ENCODE measurements at regions not wholly inside any gene's neighbourhood (a gene's known extent, or its start where the extent isn't known, plus 50 kb on each side); places are given as distances from the start of the nearest gene placed in this dataset.

GRCh38 chr11:107182978-107183377 is 164.7 kb upstream of the GUCY1A2 start:
- peaks cover under 1% of the 10 kb centered on the region for H3K9me3 Mint-ChIP-seq
- no peak overlapping the region for H3K27ac Mint-ChIP-seq (ENCODE audit: unreplicated experiment)
- TF ChIP-seq, protein P1, sequence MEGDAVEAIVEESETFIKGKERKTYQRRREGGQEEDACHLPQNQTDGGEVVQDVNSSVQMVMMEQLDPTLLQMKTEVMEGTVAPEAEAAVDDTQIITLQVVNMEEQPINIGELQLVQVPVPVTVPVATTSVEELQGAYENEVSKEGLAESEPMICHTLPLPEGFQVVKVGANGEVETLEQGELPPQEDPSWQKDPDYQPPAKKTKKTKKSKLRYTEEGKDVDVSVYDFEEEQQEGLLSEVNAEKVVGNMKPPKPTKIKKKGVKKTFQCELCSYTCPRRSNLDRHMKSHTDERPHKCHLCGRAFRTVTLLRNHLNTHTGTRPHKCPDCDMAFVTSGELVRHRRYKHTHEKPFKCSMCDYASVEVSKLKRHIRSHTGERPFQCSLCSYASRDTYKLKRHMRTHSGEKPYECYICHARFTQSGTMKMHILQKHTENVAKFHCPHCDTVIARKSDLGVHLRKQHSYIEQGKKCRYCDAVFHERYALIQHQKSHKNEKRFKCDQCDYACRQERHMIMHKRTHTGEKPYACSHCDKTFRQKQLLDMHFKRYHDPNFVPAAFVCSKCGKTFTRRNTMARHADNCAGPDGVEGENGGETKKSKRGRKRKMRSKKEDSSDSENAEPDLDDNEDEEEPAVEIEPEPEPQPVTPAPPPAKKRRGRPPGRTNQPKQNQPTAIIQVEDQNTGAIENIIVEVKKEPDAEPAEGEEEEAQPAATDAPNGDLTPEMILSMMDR (conservative IDR thresholded peaks at IDR 0.05) = no peak
- H3K36me3 Mint-ChIP-seq (ENCODE audit: low read depth) = no peaks in the 10 kb centered on the region
- H3K4me1 Mint-ChIP-seq = no peaks in the 10 kb centered on the region
- no peaks in the 10 kb centered on the region for H3K27me3 Mint-ChIP-seq (ENCODE audit: low read depth)
- no peak overlapping the region for H3K4me3 Mint-ChIP-seq
- DNase-seq (ENCODE audit: low read depth, low spot score) = no peak

- no peaks in the 10 kb centered on the region for H3K27me3 Mint-ChIP-seq (ENCODE audit: low read depth)
- H3K36me3 Mint-ChIP-seq (ENCODE audit: low read depth) = no peaks in the 10 kb centered on the region
- no peak overlapping the region for H3K4me3 Mint-ChIP-seq
- H3K4me1 Mint-ChIP-seq = no peaks in the 10 kb centered on the region
- peaks cover 3% of the 10 kb centered on the region for H3K9me3 Mint-ChIP-seq
- TF ChIP-seq, protein P1 (conservative IDR thresholded peaks at IDR 0.05) = no peak
- DNase-seq (ENCODE audit: low read depth, low spot score) = no peak
- no peak overlapping the region for H3K27ac Mint-ChIP-seq (ENCODE audit: unreplicated experiment)
These were observed 162.0 kb upstream of the GUCY1A2 start for GRCh38 chr11:107180236-107180635.

- Mint-ChIP-seq H3K27ac (ENCODE audit: unreplicated experiment) (no peak overlapping the region), H3K27me3 (ENCODE audit: low read depth) (no peaks in the 10 kb centered on the region), H3K4me3 (no peak overlapping the region), H3K36me3 (ENCODE audit: low read depth) (no peaks in the 10 kb centered on the region), H3K9me3 (peaks cover 3% of the 10 kb centered on the region), H3K4me1 (no peaks in the 10 kb centered on the region)
- TF ChIP-seq, protein P1 (conservative IDR thresholded peaks at IDR 0.05) = no peak
- DNase-seq (ENCODE audit: low read depth, low spot score) = no peak
These were observed 161.6 kb upstream of the GUCY1A2 start for GRCh38 chr11:107179829-107180228.

- no peaks in the 10 kb centered on the region for H3K36me3 Mint-ChIP-seq (ENCODE audit: low read depth)
- no peaks in the 10 kb centered on the region for H3K4me1 Mint-ChIP-seq
- no peaks in the 10 kb centered on the region for H3K27me3 Mint-ChIP-seq (ENCODE audit: low read depth)
- no peak for DNase-seq (ENCODE audit: low read depth, low spot score)
- H3K27ac Mint-ChIP-seq (ENCODE audit: unreplicated experiment) = no peak overlapping the region
- H3K4me3 Mint-ChIP-seq = no peak overlapping the region
- TF ChIP-seq, protein P1 (conservative IDR thresholded peaks at IDR 0.05) = no peak
- peaks cover 3% of the 10 kb centered on the region for H3K9me3 Mint-ChIP-seq
These were observed 158.8 kb upstream of the GUCY1A2 start for GRCh38 chr11:107177106-107177477.

DNA sequence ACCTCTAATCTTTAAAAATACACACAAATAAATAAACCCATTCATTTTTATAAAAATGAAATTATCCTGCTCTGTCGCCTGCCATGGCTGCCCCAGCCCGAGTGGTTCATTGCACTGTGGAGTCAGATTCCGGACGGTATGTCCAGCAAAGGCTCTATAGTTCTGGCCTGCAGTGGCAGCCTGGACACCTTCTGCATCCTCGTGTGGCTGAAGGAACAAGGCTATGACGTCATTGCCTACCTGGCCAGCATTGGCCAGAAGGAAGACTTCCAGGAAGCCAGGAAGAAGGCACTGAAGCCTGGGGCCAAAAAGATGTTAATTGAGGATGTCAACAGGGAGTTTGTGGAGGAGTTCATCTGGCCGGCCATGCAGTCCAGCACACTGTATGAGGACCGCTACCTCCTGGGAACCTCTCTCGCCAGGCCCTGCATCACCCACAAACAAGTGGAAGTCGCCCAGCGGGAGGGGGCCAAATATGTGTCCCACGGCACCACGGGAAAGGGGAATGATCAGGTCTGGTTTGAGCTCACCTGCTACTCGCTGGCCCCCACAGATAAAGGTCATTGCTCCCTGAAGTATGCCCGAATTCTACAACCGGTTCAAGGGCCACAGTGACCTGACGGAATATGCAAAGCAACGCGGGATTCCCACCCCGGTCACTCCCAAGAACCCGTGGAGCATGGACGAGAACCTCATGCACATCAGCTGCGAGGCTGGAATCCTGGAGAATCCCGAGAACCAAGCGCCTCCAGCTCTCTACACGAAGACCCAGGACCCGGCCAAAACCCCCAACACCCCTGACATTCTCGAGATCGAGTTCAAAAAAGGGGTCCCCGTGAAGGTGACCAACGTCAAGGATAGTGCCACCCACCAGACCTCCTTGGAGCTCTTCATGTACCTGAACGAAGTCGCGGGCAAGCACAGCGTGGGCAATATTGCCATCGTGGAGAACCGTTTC is 158.2 kb upstream of the GUCY1A2 start:
- Mint-ChIP-seq H3K27me3 (ENCODE audit: low read depth) (no peaks in the 10 kb centered on the region), H3K4me1 (no peaks in the 10 kb centered on the region), H3K4me3 (no peak overlapping the region), H3K27ac (ENCODE audit: unreplicated experiment) (no peak overlapping the region), H3K9me3 (peaks cover 3% of the 10 kb centered on the region), H3K36me3 (ENCODE audit: low read depth) (no peaks in the 10 kb centered on the region)
- TF ChIP-seq, protein P1 (conservative IDR thresholded peaks at IDR 0.05) = no peak
- no peak for DNase-seq (ENCODE audit: low read depth, low spot score)
